Neuronal stem cell (in vitro differentiated cells): ENCODE measurements at regions not wholly inside any gene's neighbourhood (a gene's known extent, or its start where the extent isn't known, plus 50 kb on each side); places are given as distances from the start of the nearest gene placed in this dataset.
"Not testable (repeated sequence)": the region's sequence is repeated elsewhere in the genome, so short reads cannot be mapped to it uniquely, and the experiment has no call there.

Experiments used
- DNase-seq: peaks from one replicate; pipeline ENCODE4 v3.0.0-alpha.2; 2013; ENCODE audit warnings: low spot score
- H2AFZ ChIP-seq: one replicate; pipeline ENCODE4 v1.6.1; 2013; ENCODE audit warnings: mild to moderate bottlenecking, low read length, inconsistent platforms
- H2AK5ac ChIP-seq: 2 replicates; pipeline ENCODE4 v1.6.1; 2013; ENCODE audit warnings: low read depth, mild to moderate bottlenecking, inconsistent platforms, low read length, moderate library complexity, mixed read lengths
- H2BK120ac ChIP-seq: 2 replicates; pipeline ENCODE4 v1.6.1; 2013; ENCODE audit warnings: low read depth, mild to moderate bottlenecking, inconsistent platforms, low read length, moderate library complexity, mixed read lengths
- H2BK12ac ChIP-seq: one replicate; pipeline ENCODE4 v1.6.1; 2013; ENCODE audit warnings: low read length, inconsistent platforms
- H2BK15ac ChIP-seq: 2 replicates; pipeline ENCODE4 v1.6.1; 2013; ENCODE audit warnings: mild to moderate bottlenecking, low read length, inconsistent platforms, mixed read lengths
- H2BK5ac ChIP-seq: one replicate; pipeline ENCODE4 v1.6.1; 2013; ENCODE audit warnings: inconsistent platforms, mild to moderate bottlenecking, low read length, moderate library complexity
- H3K14ac ChIP-seq: one replicate; pipeline ENCODE4 v1.6.1; 2013; ENCODE audit warnings: low read length, inconsistent platforms
- H3K18ac ChIP-seq: 2 replicates; pipeline ENCODE4 v1.6.1; 2013; ENCODE audit warnings: low read length, inconsistent platforms
- H3K23ac ChIP-seq: 2 replicates; pipeline ENCODE4 v1.6.1; 2013; ENCODE audit warnings: low read depth, mild to moderate bottlenecking, mixed read lengths, low read length, inconsistent platforms; ENCODE audit not compliant: poor library complexity
- H3K27ac ChIP-seq: replicated peaks from 3 replicates; pipeline ENCODE4 v1.5.1; 2013; ENCODE audit warnings: low read length, inconsistent platforms
- H3K27me3 ChIP-seq, 3 experiments: 2 replicates each; pipeline ENCODE4 v1.6.1; 2013; ENCODE audit warnings: low read length in 3 of 3, mild to moderate bottlenecking in 2 of 3, inconsistent platforms in 1 of 3, low read depth in 1 of 3, mixed read lengths in 1 of 3, moderate library complexity in 1 of 3; ENCODE audit not compliant: control insufficient read depth in 3 of 3, insufficient read depth in 3 of 3
- H3K36me3 ChIP-seq, 2 donors: replicated peaks in 1 of 2; 2 replicates each; pipeline ENCODE4 v1.6.1; 2013; ENCODE audit warnings: low read length in 2 of 2; ENCODE audit not compliant: control insufficient read depth in 2 of 2, insufficient read depth in 2 of 2
- H3K4ac ChIP-seq: 2 replicates; pipeline ENCODE4 v1.6.1; 2013; ENCODE audit warnings: inconsistent platforms, mild to moderate bottlenecking, low read length, moderate library complexity
- H3K4me1 ChIP-seq, 2 donors: 1 replicate in 1 of 2; 2 replicates in 1 of 2; pipeline ENCODE4 v1.6.1; 2013; ENCODE audit warnings: low read length in 2 of 2, low read depth in 1 of 2; ENCODE audit not compliant: control insufficient read depth in 2 of 2, insufficient read depth in 1 of 2
- H3K4me2 ChIP-seq: one replicate; pipeline ENCODE4 v1.6.1; 2013; ENCODE audit warnings: mild to moderate bottlenecking, low read length, inconsistent platforms; ENCODE audit not compliant: insufficient read depth, poor library complexity, severe bottlenecking
- H3K4me3 ChIP-seq, 2 donors: 2 replicates each; pipeline ENCODE4 v1.5.1; 2013; ENCODE audit warnings: low read length in 2 of 2, mild to moderate bottlenecking in 2 of 2, inconsistent platforms in 1 of 2, moderate library complexity in 1 of 2
- H3K79me1 ChIP-seq: one replicate; pipeline ENCODE4 v1.6.1; 2013; ENCODE audit warnings: low read depth, mild to moderate bottlenecking, inconsistent platforms, low read length, moderate library complexity
- H3K9ac ChIP-seq: one replicate; pipeline ENCODE4 v1.6.1; 2013; ENCODE audit warnings: mild to moderate bottlenecking, low read depth, low read length, inconsistent platforms; ENCODE audit not compliant: poor library complexity
- H3K9me3 ChIP-seq, 2 donors: replicated peaks in 1 of 2; 2 replicates each; pipeline versions ENCODE3 to v1.6.1; 2013; ENCODE audit warnings: low read length in 2 of 2, mild to moderate bottlenecking in 2 of 2, inconsistent platforms in 1 of 2, low read depth in 1 of 2, mixed read lengths in 1 of 2, moderate library complexity in 1 of 2; ENCODE audit not compliant: control insufficient read depth in 2 of 2, insufficient read depth in 1 of 2
- H4K8ac ChIP-seq: one replicate; pipeline ENCODE4 v1.6.1; 2013; ENCODE audit warnings: low read depth, mild to moderate bottlenecking, inconsistent platforms, low read length, moderate library complexity
- H4K91ac ChIP-seq: one replicate; pipeline ENCODE4 v1.6.1; 2013; ENCODE audit warnings: low read length, low read depth, mild to moderate bottlenecking, inconsistent platforms; ENCODE audit not compliant: poor library complexity
- WGBS, 2 donors: extraction: QIAGEN DNeasy Blood & Tissue Kit; methylation state at CpG; one replicate each; pipeline ENCODE4 v1.1.7; 2013; ENCODE audit warnings: missing lambda C conversion rate in 2 of 2, mixed read lengths in 1 of 2; ENCODE audit not compliant: insufficient read length in 2 of 2, insufficient replicate concordance in 1 of 2; ENCODE audit errors: extremely low coverage in 2 of 2; 5-methylcytosine and 5-hydroxymethylcytosine counted together

DNA sequence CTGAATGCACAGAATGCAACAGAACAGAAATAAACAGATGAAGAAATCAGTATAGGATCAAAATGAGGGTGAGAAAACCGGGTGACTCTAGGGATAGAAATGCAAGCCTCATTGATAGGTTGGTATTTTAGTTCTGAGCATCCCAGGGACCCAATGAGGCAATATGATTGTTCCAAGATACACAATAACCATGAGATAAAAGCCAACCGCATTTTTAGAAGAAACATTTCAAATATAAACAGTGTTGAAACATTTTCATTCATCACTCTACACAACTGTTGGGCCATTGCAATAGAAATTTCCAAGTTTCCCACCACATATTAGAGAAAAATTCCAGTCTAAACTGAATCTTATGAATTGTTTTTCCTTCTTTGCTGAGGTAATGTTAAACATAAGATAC, 452.3 kb upstream of the PTGER4 start:
- Histone ChIP-seq H2BK15ac (no peak overlapping the region), H4K91ac (no peak overlapping the region), H4K8ac (no peak overlapping the region), H2AFZ (no peak overlapping the region), H2BK5ac (no peak overlapping the region), H3K79me1 (no peaks in the 10 kb centered on the region), H2BK120ac (no peak overlapping the region), H3K27me3 (no peaks in the 10 kb centered on the region), H2BK12ac (no peak overlapping the region), H3K4ac (no peak overlapping the region), H3K14ac (no peak overlapping the region), H2AK5ac (no peak overlapping the region), H3K4me3 (no peak overlapping the region), H3K36me3 (no peaks in the 10 kb centered on the region), H3K18ac (no peak overlapping the region), H3K4me2 (no peak overlapping the region), H3K27ac (no peak overlapping the region), H3K9me3 (no peaks in the 10 kb centered on the region), H3K9ac (no peak overlapping the region), H3K23ac (no peak overlapping the region), H3K4me1 (no peaks in the 10 kb centered on the region)
- no CpG with 5 or more reads among the region's 2 CpGs for WGBS, 2 donors
- no peak for DNase-seq

DNA sequence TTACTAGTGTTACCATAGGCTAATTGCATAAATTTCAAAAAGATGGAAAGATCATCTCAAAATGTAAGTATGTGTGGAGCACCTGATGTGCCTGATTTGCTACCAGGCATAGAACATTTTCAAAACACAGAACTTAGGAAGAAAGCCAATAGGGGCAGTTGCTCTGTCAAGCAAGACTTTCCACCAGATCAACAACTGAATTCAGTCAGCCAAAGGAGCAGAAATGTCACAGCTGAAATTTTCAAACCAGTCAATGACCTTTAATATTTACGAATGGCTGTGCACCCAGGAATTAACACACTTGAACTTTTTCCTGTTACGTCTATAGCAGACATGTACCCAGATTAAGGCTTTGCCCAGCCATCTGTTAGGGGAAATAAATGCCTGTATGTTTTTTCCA, 452.8 kb upstream of the PTGER4 start:
- no peak for DNase-seq
- Histone ChIP-seq H2BK120ac (no peak overlapping the region), H3K79me1 (no peaks in the 10 kb centered on the region), H2BK5ac (no peak overlapping the region), H3K4me3 (no peak overlapping the region), H2AFZ (no peak overlapping the region), H3K9ac (no peak overlapping the region), H2BK12ac (no peak overlapping the region), H3K36me3 (no peaks in the 10 kb centered on the region), H3K4me1 (no peaks in the 10 kb centered on the region), H3K27ac (no peak overlapping the region), H3K4ac (no peak overlapping the region), H3K4me2 (no peak overlapping the region), H2AK5ac (no peak overlapping the region), H3K18ac (no peak overlapping the region), H3K23ac (no peak overlapping the region), H2BK15ac (no peak overlapping the region), H3K9me3 (no peaks in the 10 kb centered on the region), H4K91ac (no peak overlapping the region), H3K14ac (no peak overlapping the region), H3K27me3 (no peaks in the 10 kb centered on the region), H4K8ac (no peak overlapping the region)
- no CpG with 5 or more reads among the region's 2 CpGs for WGBS, 2 donors

DNA sequence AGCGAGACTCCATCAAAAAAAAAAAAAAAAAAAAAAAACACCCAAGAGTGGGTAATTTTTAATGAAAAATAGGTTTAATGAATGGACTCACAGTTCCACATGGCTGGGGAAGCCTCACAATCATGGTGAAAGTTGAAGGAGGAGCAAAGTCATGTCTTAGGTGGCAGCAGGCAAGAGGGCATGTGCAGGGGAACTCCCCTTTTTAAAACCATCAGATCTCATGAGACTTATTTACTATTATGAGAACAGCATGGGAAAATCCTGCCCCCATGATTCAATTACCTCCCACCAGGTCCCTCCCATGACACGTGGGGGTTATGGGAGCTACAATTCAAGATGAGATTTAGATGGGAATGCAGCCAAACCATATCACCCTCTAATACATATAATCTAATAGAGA, 454.6 kb upstream of the PTGER4 start:
- H3K4ac ChIP-seq, H3K27me3 ChIP-seq, H3K9ac ChIP-seq, H2BK12ac ChIP-seq, H3K4me1 ChIP-seq, H4K8ac ChIP-seq, H3K79me1 ChIP-seq, H2BK15ac ChIP-seq, H2BK5ac ChIP-seq, H3K9me3 ChIP-seq, H3K27ac ChIP-seq, H3K4me2 ChIP-seq, H3K36me3 ChIP-seq, H2AK5ac ChIP-seq, H3K4me3 ChIP-seq, H2BK120ac ChIP-seq, H2AFZ ChIP-seq, H3K14ac ChIP-seq, H3K23ac ChIP-seq, DNase-seq, H4K91ac ChIP-seq, H3K18ac ChIP-seq: not testable (repeated sequence)
- WGBS, 2 donors: no CpG with 5 or more reads among the region's 2 CpGs

DNA sequence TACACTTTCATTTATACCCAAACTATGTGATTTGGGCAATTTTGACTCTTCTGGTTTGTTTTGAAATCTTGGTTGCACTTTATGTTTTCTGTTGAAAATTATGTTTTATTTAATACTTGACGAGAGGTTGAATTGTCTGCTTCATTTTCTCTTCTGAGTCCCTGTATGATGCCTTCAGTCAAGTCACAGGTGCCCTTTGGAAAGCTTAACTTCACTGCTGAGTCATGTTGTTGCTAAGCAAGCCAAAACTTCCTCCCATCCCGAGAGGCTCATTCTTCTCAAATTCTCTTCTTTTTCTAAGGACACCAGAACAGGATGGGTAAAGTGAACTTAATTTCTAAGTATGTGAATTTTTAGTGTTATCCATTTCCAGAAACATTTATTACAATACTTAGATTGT, 455.3 kb upstream of the PTGER4 start:
- no peak overlapping the region for H3K14ac ChIP-seq
- H3K79me1 ChIP-seq: no peaks in the 10 kb centered on the region
- H3K9me3 ChIP-seq: no peaks in the 10 kb centered on the region

More for the DNA sequence above, 455.3 kb upstream of the PTGER4 start:
- Histone ChIP-seq H3K23ac (no peak overlapping the region), H3K4me2 (no peak overlapping the region), H2BK12ac (no peak overlapping the region), H3K4me1 (no peaks in the 10 kb centered on the region), H2AFZ (no peak overlapping the region), H3K4ac (no peak overlapping the region), H2BK15ac (no peak overlapping the region), H3K18ac (no peak overlapping the region), H4K8ac (no peak overlapping the region), H4K91ac (no peak overlapping the region), H3K27ac (no peak overlapping the region), H3K4me3 (no peak overlapping the region), H3K9ac (no peak overlapping the region), H3K36me3 (no peaks in the 10 kb centered on the region), H2BK5ac (no peak overlapping the region), H2BK120ac (no peak overlapping the region), H2AK5ac (no peak overlapping the region), H3K27me3 (no peaks in the 10 kb centered on the region)
- no CpG with 5 or more reads among the region's 2 CpGs for WGBS, 2 donors
- no peak for DNase-seq
